ENCODE measurements at regions not wholly inside any gene's neighbourhood (a gene's known extent, or its start where the extent isn't known, plus 50 kb on each side); places are given as distances from the start of the nearest gene placed in this dataset.
"Not testable (repeated sequence)": the region's sequence is repeated elsewhere in the genome, so short reads cannot be mapped to it uniquely, and the experiment has no call there.

- TF ChIP-seq CTCF (IDR thresholded peaks at IDR 0.05; ENCODE audit: unreplicated experiment): no peak
- no TSS peak for BruUV-seq (replicated peaks)
- H3K9me3 Mint-ChIP-seq (ENCODE audit: low read depth, unreplicated experiment): no peaks in the 10 kb centered on the region
- H3K4me3 Mint-ChIP-seq (ENCODE audit: low read depth, unreplicated experiment): no peak overlapping the region
- peaks cover 4% of the 10 kb centered on the region for H3K27me3 Mint-ChIP-seq (ENCODE audit: unreplicated experiment)
- CTCF ChIA-PET: no interaction called here
- intact Hi-C loops (cut with micrococcal nuclease; ENCODE audit: unreplicated experiment): no loop called here
- H3K4me1 Mint-ChIP-seq (ENCODE audit: low read depth, unreplicated experiment): peaks cover 11% of the 10 kb centered on the region
- H3K36me3 Mint-ChIP-seq (ENCODE audit: insufficient read depth, unreplicated experiment): no peaks in the 10 kb centered on the region
- no peak for DNase-seq
- no peak overlapping the region for H3K27ac Mint-ChIP-seq (ENCODE audit: unreplicated experiment)
These were observed 154.4 kb upstream of the NOCT start for GRCh38 chr4:138861135-138861534.

GRCh38 chr4:138860357-138860756, 155.2 kb upstream of the NOCT start:
- peaks cover 11% of the 10 kb centered on the region for H3K27me3 Mint-ChIP-seq (ENCODE audit: unreplicated experiment)
- CTCF ChIA-PET; H3K36me3 Mint-ChIP-seq (ENCODE audit: insufficient read depth, unreplicated experiment); intact Hi-C loops (cut with micrococcal nuclease; ENCODE audit: unreplicated experiment); H3K9me3 Mint-ChIP-seq (ENCODE audit: low read depth, unreplicated experiment); H3K27ac Mint-ChIP-seq (ENCODE audit: unreplicated experiment); DNase-seq; H3K4me3 Mint-ChIP-seq (ENCODE audit: low read depth, unreplicated experiment); BruUV-seq (replicated peaks): not testable (repeated sequence)
- H3K4me1 Mint-ChIP-seq (ENCODE audit: low read depth, unreplicated experiment): peaks cover 11% of the 10 kb centered on the region

- no TSS peak for BruUV-seq (replicated peaks)
- peaks cover 11% of the 10 kb centered on the region for H3K4me1 Mint-ChIP-seq (ENCODE audit: low read depth, unreplicated experiment)
- no peaks in the 10 kb centered on the region for H3K9me3 Mint-ChIP-seq (ENCODE audit: low read depth, unreplicated experiment)
- peak overlapping the region; percentile 85 for H3K27ac Mint-ChIP-seq (ENCODE audit: unreplicated experiment)
- peak; percentile 26 for DNase-seq
- TF ChIP-seq CTCF (IDR thresholded peaks at IDR 0.05; ENCODE audit: unreplicated experiment): no peak
- no peaks in the 10 kb centered on the region for H3K36me3 Mint-ChIP-seq (ENCODE audit: insufficient read depth, unreplicated experiment)
- H3K27me3 Mint-ChIP-seq (ENCODE audit: unreplicated experiment): peaks cover 15% of the 10 kb centered on the region
- H3K4me3 Mint-ChIP-seq (ENCODE audit: low read depth, unreplicated experiment): no peak overlapping the region
- CTCF ChIA-PET: no interaction called here
- intact Hi-C loops (cut with micrococcal nuclease; ENCODE audit: unreplicated experiment): no loop called here
These were observed 156.3 kb upstream of the NOCT start for GRCh38 chr4:138859254-138859653.

- intact Hi-C loops (cut with micrococcal nuclease; ENCODE audit: unreplicated experiment): no loop called here
- H3K4me1 Mint-ChIP-seq (ENCODE audit: low read depth, unreplicated experiment): peaks cover 11% of the 10 kb centered on the region
- BruUV-seq (replicated peaks): no TSS peak
- H3K27ac Mint-ChIP-seq (ENCODE audit: unreplicated experiment): no peak overlapping the region
- TF ChIP-seq CTCF (IDR thresholded peaks at IDR 0.05; ENCODE audit: unreplicated experiment): no peak
- no peak for DNase-seq
- H3K9me3 Mint-ChIP-seq (ENCODE audit: low read depth, unreplicated experiment): no peaks in the 10 kb centered on the region
- CTCF ChIA-PET: no interaction called here
- H3K4me3 Mint-ChIP-seq (ENCODE audit: low read depth, unreplicated experiment): no peak overlapping the region
- peaks cover 15% of the 10 kb centered on the region for H3K27me3 Mint-ChIP-seq (ENCODE audit: unreplicated experiment)
- H3K36me3 Mint-ChIP-seq (ENCODE audit: insufficient read depth, unreplicated experiment): no peaks in the 10 kb centered on the region
These were observed 157.2 kb upstream of the NOCT start for GRCh38 chr4:138858419-138858818.

- intact Hi-C loops (cut with micrococcal nuclease; ENCODE audit: unreplicated experiment): no loop called here
- no peak overlapping the region for H3K4me3 Mint-ChIP-seq (ENCODE audit: low read depth, unreplicated experiment)
- H3K36me3 Mint-ChIP-seq (ENCODE audit: insufficient read depth, unreplicated experiment): no peaks in the 10 kb centered on the region
- no peak for TF ChIP-seq CTCF (IDR thresholded peaks at IDR 0.05; ENCODE audit: unreplicated experiment)
- peaks cover 11% of the 10 kb centered on the region for H3K4me1 Mint-ChIP-seq (ENCODE audit: low read depth, unreplicated experiment)
- no peak for DNase-seq
- no TSS peak for BruUV-seq (replicated peaks)
- CTCF ChIA-PET: no interaction called here
- H3K27ac Mint-ChIP-seq (ENCODE audit: unreplicated experiment): no peak overlapping the region
- H3K9me3 Mint-ChIP-seq (ENCODE audit: low read depth, unreplicated experiment): no peaks in the 10 kb centered on the region
- H3K27me3 Mint-ChIP-seq (ENCODE audit: unreplicated experiment): peaks cover 15% of the 10 kb centered on the region
These were observed 158.2 kb upstream of the NOCT start for GRCh38 chr4:138857416-138857815.

Data from Calu3 (cell line).